ENCODE measurements at regions not wholly inside any gene's neighbourhood (a gene's known extent, or its start where the extent isn't known, plus 50 kb on each side); places are given as distances from the start of the nearest gene placed in this dataset.

- TF ChIP-seq CTCF (IDR thresholded peaks at IDR 0.05) (no peak), POLR2A (IDR thresholded peaks at IDR 0.05) (no peak)
Observed at GRCh38 chrX:6759655-6760375, 224.9 kb upstream of the VCX3A start.

All from body of pancreas (tissue), 4 donors.